GM19455 (cell line): ENCODE measurements at regions not wholly inside any gene's neighbourhood (a gene's known extent, or its start where the extent isn't known, plus 50 kb on each side); places are given as distances from the start of the nearest gene placed in this dataset.

Experiments
- ATAC-seq: cut with Tn5 transposase; IDR thresholded peaks from one replicate; pipeline ENCODE4 v1.9.1; 2021; ENCODE audit not compliant: unreplicated experiment

DNA sequence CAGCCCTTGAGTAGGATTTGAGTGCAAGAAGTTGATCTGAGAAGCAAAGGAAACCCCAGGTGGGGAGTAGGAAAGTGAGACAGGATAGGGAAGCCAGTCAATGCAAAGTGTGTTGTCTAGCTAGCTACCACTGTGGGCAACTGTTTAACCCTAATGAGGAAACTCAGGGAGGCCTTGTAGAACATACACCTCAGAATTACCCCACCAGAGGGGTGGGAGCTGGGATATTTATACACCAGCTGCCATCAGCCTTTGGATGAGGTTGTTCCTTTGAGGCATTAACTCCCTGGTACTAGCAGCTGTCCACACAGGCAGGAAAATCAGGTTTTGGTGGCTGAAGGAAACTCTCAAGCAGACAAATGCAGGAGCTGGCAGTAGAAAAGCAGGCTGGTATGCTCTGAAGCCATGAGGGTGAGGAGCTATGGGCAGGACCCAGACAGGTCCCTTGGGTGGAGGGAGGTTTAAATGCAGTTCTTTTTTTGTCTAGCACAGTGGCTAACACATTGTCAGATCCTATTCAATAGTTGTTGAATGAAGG, 60.1 kb upstream of the ARID5B start:
- ATAC-seq = no peak

DNA sequence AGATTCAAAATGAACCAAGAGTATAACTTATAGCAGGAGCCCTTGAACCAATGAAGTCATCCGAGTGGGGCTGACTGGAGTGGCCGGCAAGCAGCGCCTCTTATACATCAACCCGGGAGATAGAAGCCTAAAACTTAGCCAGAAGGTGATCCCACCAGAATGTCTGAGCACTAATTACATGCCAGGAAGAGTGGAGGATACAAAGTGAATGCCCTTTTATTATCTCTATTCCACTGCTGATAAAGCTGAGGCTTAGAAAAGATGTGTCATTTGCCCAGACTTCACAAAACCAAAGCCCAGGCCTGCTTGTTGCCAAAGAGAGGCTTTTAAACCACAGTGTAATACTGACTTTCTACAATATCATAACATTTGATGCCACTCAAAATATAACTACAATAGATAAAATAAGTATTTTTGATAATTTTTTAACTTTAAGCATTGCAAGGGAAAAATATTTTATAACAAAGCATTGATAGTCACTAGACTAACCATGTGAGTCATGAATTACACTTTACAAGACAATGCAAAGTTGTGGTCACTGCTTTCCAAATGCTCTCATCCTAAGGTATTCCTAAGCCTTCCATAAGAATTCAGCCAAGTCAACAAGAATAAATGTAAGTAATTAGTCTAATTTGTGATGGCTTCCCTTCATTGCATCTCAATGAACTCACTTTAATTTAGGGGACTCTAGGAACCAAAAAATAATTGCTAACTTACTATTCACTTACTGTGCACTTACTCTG, 58.6 kb upstream of the ARID5B start:
- no peak for ATAC-seq

DNA sequence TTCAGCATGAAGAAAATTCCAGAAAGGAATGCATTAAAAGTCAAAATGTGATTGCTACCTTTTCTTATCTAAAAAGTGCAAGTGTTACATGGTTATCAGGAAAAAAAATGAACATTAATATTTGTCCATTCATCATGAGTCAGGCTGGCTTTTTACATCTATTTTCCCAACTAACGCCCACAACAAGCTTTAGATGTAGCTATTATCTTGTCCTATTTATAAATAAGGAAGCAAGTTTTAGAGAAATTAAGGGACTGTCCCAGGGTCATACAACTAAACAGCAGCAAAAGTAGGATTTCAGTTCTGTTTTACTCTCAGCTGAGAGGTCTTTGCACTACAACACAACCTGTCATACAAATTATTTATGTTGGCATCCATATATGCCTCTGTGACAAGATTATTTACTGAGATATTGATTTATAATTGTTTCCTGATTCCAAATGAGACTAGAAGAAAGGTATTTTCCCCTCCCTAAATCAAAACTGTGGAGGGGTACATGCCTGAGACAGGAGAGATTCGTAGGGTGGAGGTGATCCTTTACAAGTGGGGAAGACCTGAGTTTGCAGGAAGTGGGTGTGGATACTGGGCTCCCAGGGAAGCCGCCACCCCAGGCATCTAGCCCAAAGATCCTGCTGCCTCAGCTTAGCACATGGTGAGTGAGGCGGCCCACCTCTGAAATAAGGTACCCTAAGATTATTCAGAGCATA, 57.2 kb upstream of the ARID5B start:
- ATAC-seq = no peak

DNA sequence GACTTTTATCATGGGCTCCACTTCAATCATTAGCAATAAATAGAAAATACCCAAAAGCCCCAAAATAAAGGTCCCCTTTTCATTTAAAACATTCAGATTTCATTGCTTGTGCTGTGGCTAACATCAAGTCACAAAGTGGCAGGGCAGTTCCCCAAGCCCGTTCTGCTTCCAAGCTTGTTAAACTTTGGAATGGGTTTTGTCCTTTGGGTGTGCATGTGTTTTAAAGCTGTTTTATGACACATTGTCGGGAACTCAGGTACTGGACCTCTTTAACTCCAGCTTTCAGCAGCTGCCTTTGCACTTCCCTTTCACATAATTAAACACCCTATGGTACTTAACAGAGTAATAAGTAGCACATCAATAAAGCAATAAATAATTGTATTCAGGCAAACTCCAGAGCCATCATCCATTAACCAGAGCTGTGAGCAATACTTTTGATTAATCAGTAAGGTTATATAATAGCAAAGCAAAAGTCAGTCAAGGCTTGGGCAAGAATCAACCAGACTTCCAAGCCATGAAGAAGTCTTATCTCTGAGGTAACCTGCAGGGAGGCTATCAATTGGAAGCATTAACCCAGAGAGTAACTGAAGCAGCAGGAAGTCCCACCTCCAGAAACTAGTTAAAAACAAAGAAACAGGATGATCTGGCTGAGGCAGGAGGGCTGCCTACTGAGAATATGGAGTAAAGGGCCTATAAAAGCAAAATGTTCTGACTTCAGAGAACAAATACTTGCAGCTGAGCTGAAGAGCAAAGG, 56.1 kb upstream of the ARID5B start:
- ATAC-seq = no peak

DNA sequence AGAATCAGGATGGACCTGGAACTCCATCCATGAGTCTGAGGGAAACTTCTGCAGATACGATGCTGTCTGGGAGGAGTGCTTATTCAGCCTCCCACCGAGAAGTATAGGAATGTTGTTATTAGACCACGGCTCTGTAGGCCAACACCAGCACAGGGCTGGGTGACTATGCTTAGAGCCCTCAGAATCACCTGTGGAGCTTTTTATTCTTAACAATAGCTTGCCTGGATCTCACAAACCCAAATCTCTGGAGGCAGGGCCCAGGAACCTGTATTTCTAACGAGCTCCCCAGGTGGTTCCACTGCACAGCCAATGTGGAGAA, 55.6 kb upstream of the ARID5B start:
- no peak for ATAC-seq

DNA sequence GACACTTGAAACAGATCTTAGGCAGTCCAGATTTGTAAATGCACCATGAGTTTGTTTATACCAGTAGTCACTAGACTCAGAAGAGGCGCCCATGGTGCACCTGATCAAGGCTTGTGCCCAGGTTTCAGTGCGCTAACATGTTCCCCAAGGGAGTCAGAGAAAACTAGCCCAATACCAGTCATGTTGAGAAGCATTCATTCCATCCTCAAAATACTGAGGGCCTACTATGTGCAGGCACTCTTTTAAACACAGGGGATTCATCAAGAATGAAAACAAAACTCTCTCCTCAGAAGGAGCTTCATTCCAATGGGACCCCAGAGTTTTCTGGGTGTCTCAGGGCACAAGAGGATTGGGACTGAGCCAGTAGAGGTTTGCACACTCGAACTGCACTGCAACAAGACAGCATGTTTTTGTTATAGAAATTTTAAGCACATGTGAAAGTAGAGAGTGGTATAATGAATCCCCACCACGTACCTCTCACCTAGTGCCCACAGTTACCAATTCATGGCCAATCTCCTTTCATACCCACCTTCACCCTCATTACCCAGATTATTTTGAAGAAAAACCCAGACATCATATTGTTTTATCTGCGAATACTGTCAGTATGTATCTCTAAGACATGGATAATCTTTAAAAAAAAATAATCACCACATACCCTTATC, 55.0 kb upstream of the ARID5B start:
- no peak for ATAC-seq

DNA sequence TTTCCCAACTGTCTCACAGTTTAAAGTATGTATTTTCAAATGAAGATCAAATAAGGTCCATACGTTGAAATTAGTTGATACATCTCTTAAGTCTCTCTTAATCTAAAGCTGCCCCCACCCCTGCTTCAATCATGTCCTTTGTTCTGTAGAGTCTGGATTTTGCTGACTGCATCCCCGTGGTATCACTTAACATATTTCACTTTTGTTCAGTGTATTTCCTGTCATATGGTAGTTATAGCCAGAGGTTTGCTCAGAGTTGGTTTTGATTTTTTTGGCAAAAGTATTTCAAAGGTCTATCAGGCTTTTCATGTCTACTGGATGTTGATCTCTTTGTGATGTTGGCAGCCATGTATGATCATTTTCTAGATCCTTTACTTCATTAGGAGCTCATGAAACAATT, 54.4 kb upstream of the ARID5B start:
- no peak for ATAC-seq

DNA sequence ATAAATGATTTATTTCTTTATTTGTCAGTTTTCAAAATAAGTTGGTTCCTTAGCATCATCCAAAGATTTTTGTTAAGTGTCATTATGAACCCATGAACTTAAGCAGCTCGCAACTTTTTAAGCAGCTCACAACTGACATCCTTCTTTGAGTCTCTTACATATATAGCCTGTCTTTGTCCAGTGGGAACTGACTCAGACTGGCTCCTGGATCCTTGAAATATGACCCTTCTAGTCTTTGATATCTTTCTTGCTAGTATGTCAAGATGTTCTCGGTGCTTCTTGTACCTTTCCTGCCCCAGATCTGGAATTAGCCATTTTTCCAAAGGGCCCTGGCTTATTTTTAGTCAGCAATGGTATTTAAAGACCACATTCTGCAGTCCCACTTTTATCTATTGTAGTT, 53.9 kb upstream of the ARID5B start:
- ATAC-seq = no peak

DNA sequence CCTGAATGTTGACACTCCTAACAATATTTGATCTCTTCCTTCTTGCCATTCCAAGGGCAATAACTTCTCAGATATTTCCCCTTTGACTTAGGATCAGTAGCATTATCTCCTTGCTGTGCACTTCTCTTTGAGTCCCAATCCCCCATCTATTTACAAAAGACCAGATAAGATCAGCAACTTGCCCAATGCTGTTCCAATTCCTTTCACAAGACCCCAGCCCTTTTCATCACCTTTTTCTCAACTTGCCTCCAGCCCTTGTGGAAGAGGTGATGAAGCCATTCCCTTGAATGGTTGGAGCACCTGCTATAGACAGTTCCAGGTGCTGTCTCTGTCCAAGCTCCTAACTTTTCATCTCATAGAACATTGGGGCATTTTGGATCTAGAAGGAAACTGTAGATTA, 51.1 kb upstream of the ARID5B start:
- ATAC-seq = no peak
